ENCODE measurements at regions not wholly inside any gene's neighbourhood (a gene's known extent, or its start where the extent isn't known, plus 50 kb on each side); places are given as distances from the start of the nearest gene placed in this dataset.
"Not testable (repeated sequence)": the region's sequence is repeated elsewhere in the genome, so short reads cannot be mapped to it uniquely, and the experiment has no call there.

GRCh38 chr3:36065321-36065720 lies 315.0 kb upstream of the STAC start:
- Mint-ChIP-seq H3K4me3 (no peak overlapping the region), H3K4me1 (no peaks in the 10 kb centered on the region), H3K27ac (ENCODE audit: unreplicated experiment) (no peak overlapping the region), H3K27me3 (ENCODE audit: low read depth) (no peaks in the 10 kb centered on the region), H3K36me3 (ENCODE audit: low read depth) (no peaks in the 10 kb centered on the region), H3K9me3 (peaks cover 3% of the 10 kb centered on the region)
- no peak for DNase-seq (ENCODE audit: low read depth, low spot score)
- TF ChIP-seq CTCF (conservative IDR thresholded peaks at IDR 0.05), result no peak

DNA sequence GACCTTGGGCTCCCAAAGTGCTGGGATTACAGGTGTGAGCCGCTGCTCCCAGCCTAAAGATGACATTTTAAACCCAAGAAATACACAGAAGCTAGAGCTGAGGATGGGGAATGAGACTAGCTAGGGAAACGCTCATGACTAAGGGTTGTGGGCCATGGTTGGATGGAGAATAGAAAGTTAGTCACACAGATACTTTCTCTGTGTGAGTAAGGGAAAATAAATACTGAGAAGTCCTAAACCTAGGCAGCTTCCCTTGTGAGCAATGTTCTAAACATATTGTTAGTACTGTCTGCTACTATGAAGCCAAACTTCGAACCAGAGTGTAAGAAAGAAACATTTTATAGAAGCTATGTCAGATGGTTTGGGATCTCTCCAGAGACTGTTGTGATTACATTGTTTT lies 304.8 kb upstream of the STAC start:
- no peak for TF ChIP-seq CTCF (conservative IDR thresholded peaks at IDR 0.05)
- no peak for DNase-seq (ENCODE audit: low read depth, low spot score)
- Mint-ChIP-seq H3K27me3 (ENCODE audit: low read depth) (peaks cover 3% of the 10 kb centered on the region), H3K27ac (ENCODE audit: unreplicated experiment) (no peak overlapping the region), H3K4me1 (no peaks in the 10 kb centered on the region), H3K9me3 (no peaks in the 10 kb centered on the region), H3K36me3 (ENCODE audit: low read depth) (no peaks in the 10 kb centered on the region), H3K4me3 (no peak overlapping the region)

DNA sequence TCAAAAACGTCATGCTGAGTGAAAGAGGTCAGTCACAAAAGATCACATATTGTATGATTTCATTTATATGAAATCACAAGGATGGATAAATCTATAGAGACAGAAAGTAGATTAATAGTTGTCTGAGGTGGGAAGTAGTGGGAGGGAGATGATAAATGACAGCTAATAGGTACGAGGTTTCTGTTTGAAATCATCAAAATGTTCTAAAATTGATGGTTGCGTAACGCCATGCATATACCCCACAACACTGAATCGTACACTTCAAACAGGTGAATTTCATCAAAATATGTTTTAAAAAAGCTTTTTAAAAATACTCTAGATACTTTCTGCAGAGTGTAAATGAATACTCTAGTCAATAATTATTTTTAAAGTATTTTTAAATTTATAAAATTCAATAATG lies 303.0 kb upstream of the STAC start:
- TF ChIP-seq CTCF (conservative IDR thresholded peaks at IDR 0.05), result no peak

GRCh38 chr3:36082958-36083357 lies 297.3 kb upstream of the STAC start:
- not testable (repeated sequence) for H3K36me3 Mint-ChIP-seq (ENCODE audit: low read depth); H3K27ac Mint-ChIP-seq (ENCODE audit: unreplicated experiment); H3K4me1 Mint-ChIP-seq; DNase-seq (ENCODE audit: low read depth, low spot score); H3K27me3 Mint-ChIP-seq (ENCODE audit: low read depth); H3K4me3 Mint-ChIP-seq; H3K9me3 Mint-ChIP-seq

More for the DNA sequence above, 303.0 kb upstream of the STAC start:
- H3K27ac Mint-ChIP-seq (ENCODE audit: unreplicated experiment), result no peak overlapping the region
- H3K27me3 Mint-ChIP-seq (ENCODE audit: low read depth), result peaks cover 3% of the 10 kb centered on the region
- H3K4me1 Mint-ChIP-seq, result no peaks in the 10 kb centered on the region
- H3K9me3 Mint-ChIP-seq, result peaks cover 3% of the 10 kb centered on the region
- DNase-seq (ENCODE audit: low read depth, low spot score), result no peak
- no peaks in the 10 kb centered on the region for H3K36me3 Mint-ChIP-seq (ENCODE audit: low read depth)
- no peak overlapping the region for H3K4me3 Mint-ChIP-seq

DNA sequence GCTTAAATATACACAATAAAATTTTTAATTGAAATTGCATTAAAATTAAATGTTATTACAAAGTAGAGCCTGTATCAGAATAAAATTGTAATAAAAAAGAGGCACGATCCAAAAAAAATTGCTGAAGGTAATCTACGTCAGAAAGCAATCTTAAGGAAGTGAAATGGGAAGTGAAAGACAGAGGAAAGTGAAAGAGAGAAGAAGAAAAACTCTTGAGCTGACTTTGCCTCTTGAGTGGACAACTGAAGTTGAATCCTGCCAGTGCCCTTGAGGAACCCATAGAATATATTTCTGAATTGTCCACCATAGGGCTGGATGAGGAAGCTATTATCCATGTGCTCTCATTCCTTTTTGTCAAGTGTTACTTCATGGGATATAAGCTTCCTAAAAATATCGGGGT lies 285.1 kb upstream of the STAC start:
- no peak overlapping the region for H3K4me3 Mint-ChIP-seq
- DNase-seq (ENCODE audit: low read depth, low spot score), result no peak
- H3K9me3 Mint-ChIP-seq, result no peaks in the 10 kb centered on the region
- H3K36me3 Mint-ChIP-seq (ENCODE audit: low read depth), result no peaks in the 10 kb centered on the region
- TF ChIP-seq CTCF (conservative IDR thresholded peaks at IDR 0.05), result no peak
- H3K4me1 Mint-ChIP-seq, result no peaks in the 10 kb centered on the region
- H3K27ac Mint-ChIP-seq (ENCODE audit: unreplicated experiment), result no peak overlapping the region
- peaks cover 13% of the 10 kb centered on the region for H3K27me3 Mint-ChIP-seq (ENCODE audit: low read depth)

GRCh38 chr3:36097209-36097608 lies 283.1 kb upstream of the STAC start:
- H3K27ac Mint-ChIP-seq (ENCODE audit: unreplicated experiment), result no peak overlapping the region
- no peak for DNase-seq (ENCODE audit: low read depth, low spot score)
- H3K4me3 Mint-ChIP-seq, result no peak overlapping the region
- no peak for TF ChIP-seq CTCF (conservative IDR thresholded peaks at IDR 0.05)
- no peaks in the 10 kb centered on the region for H3K4me1 Mint-ChIP-seq
- peaks cover 13% of the 10 kb centered on the region for H3K27me3 Mint-ChIP-seq (ENCODE audit: low read depth)
- no peaks in the 10 kb centered on the region for H3K36me3 Mint-ChIP-seq (ENCODE audit: low read depth)
- H3K9me3 Mint-ChIP-seq, result no peaks in the 10 kb centered on the region

Measured in neural crest cell (in vitro differentiated cells).